AG10803 (cell line): ENCODE measurements at regions not wholly inside any gene's neighbourhood (a gene's known extent, or its start where the extent isn't known, plus 50 kb on each side); places are given as distances from the start of the nearest gene placed in this dataset.

Experiments used
- DNase-seq: peaks from one replicate; pipeline ENCODE4 v3.0.0; 2010; ENCODE audit warnings: low read depth
- H3K4me3 ChIP-seq: 2 replicates; pipeline ENCODE4 v1.5.1; 2011; ENCODE audit warnings: mild to moderate bottlenecking, low read length, control low read depth
- CTCF ChIP-seq: conservative IDR thresholded peaks from 2 replicates; pipeline ENCODE4 v1.5.1; 2011; ENCODE audit warnings: mild to moderate bottlenecking, low read length, control low read depth, inconsistent platforms

DNA sequence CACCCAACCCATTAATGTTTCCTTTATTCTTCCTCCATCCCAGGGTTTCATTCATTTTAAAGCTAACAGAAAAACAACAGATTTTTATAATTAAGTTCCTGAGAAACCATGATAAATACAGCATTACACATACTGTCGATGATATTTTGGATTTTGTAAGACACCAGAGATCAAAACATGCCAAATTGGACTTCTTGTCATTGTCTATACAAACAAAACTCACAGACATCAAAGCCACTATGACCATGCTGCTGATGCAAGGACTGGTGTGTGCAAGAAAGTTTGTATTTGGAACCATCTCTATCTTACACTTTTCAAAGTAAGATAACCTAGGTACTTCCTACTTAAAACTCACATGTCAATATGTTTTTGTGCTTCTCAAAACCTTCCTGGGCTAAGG, 294.0 kb upstream of the UGT8 start:
- peak; percentile 40 for DNase-seq
- TF ChIP-seq CTCF, result no peak
- no peak overlapping the region for H3K4me3 ChIP-seq

DNA sequence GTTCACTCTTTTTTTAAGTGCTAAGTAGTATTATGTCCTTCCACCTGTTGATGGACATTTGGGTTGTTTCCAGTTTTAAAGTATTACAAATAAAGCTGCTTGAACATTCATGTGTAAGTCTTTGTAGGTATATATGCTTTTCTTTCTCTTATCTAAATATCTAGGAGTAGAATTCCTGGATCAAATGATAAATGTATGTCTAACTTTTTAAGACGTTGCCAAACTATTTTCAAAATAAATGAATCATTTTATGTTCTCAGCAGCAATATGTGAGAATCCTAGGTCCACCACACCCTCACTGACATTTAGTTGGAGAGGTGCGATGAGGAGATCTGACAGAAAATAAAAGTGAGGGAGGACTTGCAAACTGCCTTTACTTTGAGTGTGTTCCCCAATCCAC, 291.7 kb upstream of the UGT8 start:
- H3K4me3 ChIP-seq, result no peak overlapping the region
- TF ChIP-seq CTCF, result no peak
- no peak for DNase-seq

DNA sequence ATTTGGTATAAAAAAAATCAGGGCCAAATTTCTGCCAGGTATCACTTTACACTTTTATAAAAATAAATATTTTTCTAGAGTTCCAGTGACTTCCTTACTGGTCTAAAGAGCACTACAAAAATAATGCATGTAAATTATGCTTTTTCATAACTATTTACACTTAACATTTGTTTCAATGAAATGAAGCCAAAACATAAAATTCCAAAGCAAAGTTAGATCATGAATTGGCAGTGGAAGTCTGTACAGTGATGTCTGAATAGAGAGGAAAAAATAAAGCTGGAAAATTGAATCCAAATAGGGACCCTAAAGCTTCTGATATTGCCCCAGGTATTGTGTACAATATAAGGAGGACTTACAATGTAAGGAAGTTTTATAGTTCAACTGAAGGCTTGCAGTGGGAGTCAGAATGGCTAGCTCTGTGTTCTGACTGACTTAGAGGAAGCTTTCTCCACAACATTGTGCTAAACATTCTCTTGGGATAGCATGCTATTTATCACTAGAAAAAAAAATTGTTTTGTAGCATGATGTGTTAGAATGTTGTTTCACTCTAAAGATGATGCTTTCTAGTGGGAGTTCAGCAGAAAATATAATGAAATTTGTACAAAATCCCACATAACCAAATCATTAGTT, 288.2 kb upstream of the UGT8 start:
- H3K4me3 ChIP-seq, result no peak overlapping the region

GRCh38 chr4:114311787-114312186, 286.8 kb upstream of the UGT8 start:
- no peak for TF ChIP-seq CTCF
- no peak overlapping the region for H3K4me3 ChIP-seq
- DNase-seq, result no peak

More for the DNA sequence above, 288.2 kb upstream of the UGT8 start:
- no peak for DNase-seq
- TF ChIP-seq CTCF, result no peak

DNA sequence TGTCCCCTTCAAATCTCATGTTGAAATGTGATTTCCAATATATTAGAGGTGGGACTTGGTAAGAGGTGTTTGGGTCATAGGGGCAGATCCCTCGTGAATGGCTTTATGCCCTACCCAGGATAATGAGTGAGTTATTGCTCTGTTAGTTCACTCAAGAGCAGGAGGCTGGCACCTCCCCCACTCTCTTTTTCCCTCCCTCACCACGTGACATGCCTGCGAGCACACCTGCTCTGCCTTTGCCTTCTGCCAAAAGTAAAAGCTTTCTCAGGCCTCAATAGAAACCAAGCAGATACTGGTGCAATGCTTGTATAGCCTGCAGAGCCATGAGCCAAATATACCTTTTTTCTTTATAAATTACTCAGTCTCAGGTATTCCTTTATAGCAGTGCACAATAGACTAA, 286.3 kb upstream of the UGT8 start:
- TF ChIP-seq CTCF, result no peak
- no peak for DNase-seq
- no peak overlapping the region for H3K4me3 ChIP-seq

- no peak for DNase-seq
- no peak overlapping the region for H3K4me3 ChIP-seq
- TF ChIP-seq CTCF, result no peak
Measured at GRCh38 chr4:114316789-114317188, 281.8 kb upstream of the UGT8 start.

DNA sequence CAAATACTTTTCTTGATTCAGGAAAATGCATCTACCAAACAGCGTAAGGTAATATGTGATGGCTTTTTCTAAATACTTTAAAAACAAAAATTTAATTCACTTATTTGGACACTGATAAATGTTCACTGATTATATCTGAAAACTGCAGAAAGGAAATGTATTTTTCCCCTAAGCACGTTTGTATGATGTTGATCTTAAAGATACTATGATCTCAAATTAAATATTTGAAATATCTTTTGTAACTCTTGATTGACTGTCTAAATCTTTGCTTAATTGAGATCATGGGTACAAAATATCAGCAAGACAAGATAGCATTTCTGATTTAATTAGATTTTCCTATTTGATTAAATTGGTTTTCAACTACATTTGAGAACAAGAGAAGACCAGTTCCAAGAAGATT, 281.0 kb upstream of the UGT8 start:
- no peak overlapping the region for H3K4me3 ChIP-seq
- no peak for TF ChIP-seq CTCF
- DNase-seq, result no peak
